Lower leg skin (tissue), 4 donors: ENCODE measurements at regions not wholly inside any gene's neighbourhood (a gene's known extent, or its start where the extent isn't known, plus 50 kb on each side); places are given as distances from the start of the nearest gene placed in this dataset.

Experiments
- DNase-seq, 2 donors: peaks; one replicate each; pipeline ENCODE4 v3.0.0-alpha.2; 2019; ENCODE audit warnings: low spot score in 2 of 2
- H3K4me3 ChIP-seq: fragments of 200-600 bp; sonication (generic); 2 replicates; pipeline ENCODE4 v1.5.1; 2017; ENCODE audit warnings: mild to moderate bottlenecking, low read depth; ENCODE audit not compliant: poor library complexity, severe bottlenecking
- POLR2A ChIP-seq, 2 donors: fragments of 450-650 bp; IDR thresholded peaks; one replicate each; pipeline ENCODE4 v1.6.1; 2016 to 2017; ENCODE audit warnings: antibody characterized with exemption in 2 of 2, mild to moderate bottlenecking in 1 of 2, moderate library complexity in 1 of 2
- WGBS, 2 donors: methylation state at CpG; one replicate each; pipeline ENCODE4 v1.1.5; 2018; 5-methylcytosine and 5-hydroxymethylcytosine counted together
- intact Hi-C: fragments of 100-400 bp; cut with DNase I; formaldehyde crosslinking; loops from one replicate; pipeline ENCODE4 v1.15.0; 2023; ENCODE audit warnings: low total_unique reads
- TF ChIP-seq, protein P1 (sequence below), 3 donors: fragments of 450-650 bp; IDR thresholded peaks; one replicate each; pipeline ENCODE4 v1.5.1; 2016; ENCODE audit warnings: antibody characterized with exemption in 3 of 3, mild to moderate bottlenecking in 3 of 3, moderate library complexity in 2 of 3

DNA sequence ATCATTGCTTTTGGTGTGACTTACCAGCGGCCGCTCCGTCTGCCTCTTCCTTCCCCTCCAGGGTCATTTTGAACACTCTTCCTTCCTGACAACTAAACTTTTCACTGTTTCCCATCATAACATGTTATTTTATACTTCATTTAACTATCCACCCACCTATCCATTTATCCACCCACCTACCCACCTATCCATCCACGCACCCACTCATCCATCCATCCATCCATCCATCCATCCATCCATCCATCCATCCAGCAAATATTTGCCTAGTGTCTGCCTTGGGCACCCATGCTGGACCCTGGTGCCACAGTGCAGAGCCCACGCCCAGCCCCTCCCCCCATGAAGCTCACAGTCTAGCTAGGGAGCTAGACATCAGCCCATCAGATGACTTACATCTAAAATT, 254.9 kb downstream of the TLE3 start:
- no peak overlapping the region for H3K4me3 ChIP-seq
- no peak for DNase-seq
- intact Hi-C loops, result no loop called here
- TF ChIP-seq POLR2A (IDR thresholded peaks at IDR 0.05), result no peak
- TF ChIP-seq, protein P1, sequence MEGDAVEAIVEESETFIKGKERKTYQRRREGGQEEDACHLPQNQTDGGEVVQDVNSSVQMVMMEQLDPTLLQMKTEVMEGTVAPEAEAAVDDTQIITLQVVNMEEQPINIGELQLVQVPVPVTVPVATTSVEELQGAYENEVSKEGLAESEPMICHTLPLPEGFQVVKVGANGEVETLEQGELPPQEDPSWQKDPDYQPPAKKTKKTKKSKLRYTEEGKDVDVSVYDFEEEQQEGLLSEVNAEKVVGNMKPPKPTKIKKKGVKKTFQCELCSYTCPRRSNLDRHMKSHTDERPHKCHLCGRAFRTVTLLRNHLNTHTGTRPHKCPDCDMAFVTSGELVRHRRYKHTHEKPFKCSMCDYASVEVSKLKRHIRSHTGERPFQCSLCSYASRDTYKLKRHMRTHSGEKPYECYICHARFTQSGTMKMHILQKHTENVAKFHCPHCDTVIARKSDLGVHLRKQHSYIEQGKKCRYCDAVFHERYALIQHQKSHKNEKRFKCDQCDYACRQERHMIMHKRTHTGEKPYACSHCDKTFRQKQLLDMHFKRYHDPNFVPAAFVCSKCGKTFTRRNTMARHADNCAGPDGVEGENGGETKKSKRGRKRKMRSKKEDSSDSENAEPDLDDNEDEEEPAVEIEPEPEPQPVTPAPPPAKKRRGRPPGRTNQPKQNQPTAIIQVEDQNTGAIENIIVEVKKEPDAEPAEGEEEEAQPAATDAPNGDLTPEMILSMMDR (IDR thresholded peaks at IDR 0.05), result no peak
- WGBS, 2 donors, result 87 to 94% methylated on average over 5 of the region's 5 CpGs

GRCh38 chr15:69843276-69843899, 254.3 kb downstream of the TLE3 start:
- intact Hi-C loops, result no loop called here
- no peak for DNase-seq
- WGBS, 2 donors, result 73 to 78% methylated on average over 13 of the region's 13 CpGs
- no peak for TF ChIP-seq POLR2A (IDR thresholded peaks at IDR 0.05)
- TF ChIP-seq, protein P1 (IDR thresholded peaks at IDR 0.05), result no peak
- no peak overlapping the region for H3K4me3 ChIP-seq

DNA sequence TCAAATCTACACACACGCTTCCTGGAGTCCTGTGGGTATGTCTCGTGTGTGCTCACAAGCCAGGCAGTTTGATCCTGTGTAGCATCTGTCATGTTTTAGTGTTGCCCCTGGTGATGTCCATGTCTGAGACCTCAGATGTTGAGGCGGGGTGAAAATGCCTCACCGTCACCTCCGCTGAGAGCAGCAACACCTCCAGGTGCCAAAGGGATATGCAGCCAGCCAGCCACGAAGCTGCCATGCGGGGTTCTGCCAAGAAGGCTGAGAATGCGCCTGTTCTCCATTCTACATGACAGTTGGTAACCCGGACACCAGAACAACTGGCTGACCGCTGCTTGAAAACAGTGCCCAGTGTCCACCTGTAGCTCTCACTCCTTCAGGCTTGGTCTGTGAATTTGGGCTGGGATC, 253.8 kb downstream of the TLE3 start:
- TF ChIP-seq, protein P1 (IDR thresholded peaks at IDR 0.05), result no peak
- TF ChIP-seq POLR2A (IDR thresholded peaks at IDR 0.05), result no peak
- intact Hi-C loops, result no loop called here
- 68 to 80% methylated on average over 10 of the region's 10 CpGs for WGBS, 2 donors
- DNase-seq, result no peak
- H3K4me3 ChIP-seq, result no peak overlapping the region

GRCh38 chr15:69845159-69845558, 252.6 kb downstream of the TLE3 start:
- TF ChIP-seq POLR2A (IDR thresholded peaks at IDR 0.05), result no peak
- TF ChIP-seq, protein P1 (IDR thresholded peaks at IDR 0.05), result no peak
- intact Hi-C loops, result no loop called here
- 90 to 95% methylated on average over 5 of the region's 5 CpGs for WGBS, 2 donors
- no peak overlapping the region for H3K4me3 ChIP-seq
- no peak for DNase-seq

DNA sequence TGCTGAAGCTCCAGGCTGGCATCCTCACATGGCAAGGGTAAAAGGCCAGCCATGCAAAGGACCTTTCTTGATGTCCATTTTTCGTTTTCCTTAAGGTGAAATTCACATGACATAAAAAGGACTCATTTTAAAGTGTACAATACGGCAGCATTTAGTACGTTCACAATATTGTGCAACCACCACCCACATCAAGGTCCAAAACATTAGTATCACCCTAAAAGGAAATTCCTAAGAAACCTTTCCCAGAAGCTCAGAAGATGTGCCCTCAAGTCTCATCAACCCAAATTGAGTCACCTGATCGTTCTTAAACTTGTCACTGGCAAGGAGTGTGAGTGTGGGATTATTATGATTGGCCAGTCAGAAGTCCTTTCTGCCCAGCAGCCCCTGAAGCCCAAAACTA, 250.1 kb downstream of the TLE3 start:
- WGBS, 2 donors, result 63 to 77% methylated on average over 4 of the region's 4 CpGs

More for the DNA sequence above, 250.1 kb downstream of the TLE3 start:
- H3K4me3 ChIP-seq, result no peak overlapping the region
- no peak for TF ChIP-seq POLR2A (IDR thresholded peaks at IDR 0.05)
- TF ChIP-seq, protein P1 (IDR thresholded peaks at IDR 0.05), result no peak
- no peak for DNase-seq
- intact Hi-C loops, result no loop called here
